GM12874 (cell line): ENCODE measurements at regions not wholly inside any gene's neighbourhood (a gene's known extent, or its start where the extent isn't known, plus 50 kb on each side); places are given as distances from the start of the nearest gene placed in this dataset.

Experiments used
- TF ChIP-seq, protein P1 (sequence below): IDR thresholded peaks from 2 replicates; pipeline ENCODE4 v1.5.1; 2011; ENCODE audit warnings: low read depth, mild to moderate bottlenecking, control low read depth, low read length, moderate library complexity; ENCODE audit not compliant: insufficient read depth

DNA sequence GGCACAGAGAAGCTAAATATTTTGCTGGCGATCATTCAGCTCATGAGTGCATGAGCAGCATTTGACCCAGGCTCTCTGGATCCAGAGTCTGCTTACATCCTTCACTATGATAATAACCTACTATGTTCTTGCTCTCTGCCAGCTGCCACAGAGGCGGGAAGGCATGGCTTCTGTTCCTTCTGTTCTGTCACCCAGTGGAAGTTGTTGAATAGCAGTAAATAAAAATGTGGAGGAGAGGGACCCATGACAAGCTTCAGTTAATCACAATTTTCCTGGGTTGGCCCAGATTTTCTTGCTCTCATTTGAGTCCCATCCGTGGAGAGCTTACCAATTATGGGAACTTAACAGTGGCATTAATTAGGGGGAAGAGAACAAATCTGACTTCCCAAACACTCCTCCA lies 250.1 kb upstream of the NOCT start:
- TF ChIP-seq, protein P1, sequence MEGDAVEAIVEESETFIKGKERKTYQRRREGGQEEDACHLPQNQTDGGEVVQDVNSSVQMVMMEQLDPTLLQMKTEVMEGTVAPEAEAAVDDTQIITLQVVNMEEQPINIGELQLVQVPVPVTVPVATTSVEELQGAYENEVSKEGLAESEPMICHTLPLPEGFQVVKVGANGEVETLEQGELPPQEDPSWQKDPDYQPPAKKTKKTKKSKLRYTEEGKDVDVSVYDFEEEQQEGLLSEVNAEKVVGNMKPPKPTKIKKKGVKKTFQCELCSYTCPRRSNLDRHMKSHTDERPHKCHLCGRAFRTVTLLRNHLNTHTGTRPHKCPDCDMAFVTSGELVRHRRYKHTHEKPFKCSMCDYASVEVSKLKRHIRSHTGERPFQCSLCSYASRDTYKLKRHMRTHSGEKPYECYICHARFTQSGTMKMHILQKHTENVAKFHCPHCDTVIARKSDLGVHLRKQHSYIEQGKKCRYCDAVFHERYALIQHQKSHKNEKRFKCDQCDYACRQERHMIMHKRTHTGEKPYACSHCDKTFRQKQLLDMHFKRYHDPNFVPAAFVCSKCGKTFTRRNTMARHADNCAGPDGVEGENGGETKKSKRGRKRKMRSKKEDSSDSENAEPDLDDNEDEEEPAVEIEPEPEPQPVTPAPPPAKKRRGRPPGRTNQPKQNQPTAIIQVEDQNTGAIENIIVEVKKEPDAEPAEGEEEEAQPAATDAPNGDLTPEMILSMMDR = no peak

DNA sequence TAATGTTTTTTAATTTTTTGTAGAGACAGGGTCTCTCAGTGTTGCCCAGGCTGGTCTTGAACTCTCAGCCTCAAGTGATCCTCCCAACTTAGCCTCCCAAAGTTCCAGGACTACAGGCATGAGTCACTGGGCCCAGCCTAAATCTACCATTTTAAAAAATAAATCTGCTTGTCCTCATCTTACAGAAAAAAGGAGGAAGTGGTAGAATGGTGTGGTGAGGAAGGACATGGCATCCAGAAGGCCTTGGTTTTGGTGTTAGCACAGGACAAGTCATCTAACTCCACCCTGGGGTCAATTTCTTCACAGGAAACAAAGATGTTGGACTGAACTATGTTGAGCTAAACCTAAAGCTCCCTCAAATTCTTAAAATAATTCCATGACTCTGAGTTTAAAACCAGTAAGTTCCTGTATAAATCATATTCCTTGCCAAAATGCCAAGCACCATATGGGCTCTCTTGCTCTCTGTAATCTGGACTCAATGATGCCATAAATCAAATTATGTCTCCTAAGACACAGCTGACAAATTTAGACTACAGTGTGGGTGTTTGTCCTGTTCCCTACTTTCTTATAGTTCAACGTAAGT lies 253.9 kb upstream of the NOCT start:
- TF ChIP-seq, protein P1 = no peak

DNA sequence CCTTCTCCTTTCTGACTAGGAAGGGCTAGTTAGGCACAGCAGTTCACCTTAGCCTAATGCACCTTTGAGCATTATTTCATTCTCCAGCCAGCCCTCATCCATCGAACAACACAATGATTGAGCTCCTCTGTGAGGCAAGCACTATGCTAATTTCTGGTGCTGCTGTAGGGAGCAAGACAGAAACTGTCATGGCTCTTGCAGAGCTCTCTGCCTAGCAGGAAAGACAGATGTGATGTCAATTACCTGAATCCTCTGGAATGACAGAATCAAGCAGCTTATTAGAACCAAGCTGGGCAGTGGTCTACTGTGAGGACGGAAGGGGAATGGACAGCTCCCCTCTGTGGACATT lies 256.1 kb upstream of the NOCT start:
- TF ChIP-seq, protein P1 = no peak

DNA sequence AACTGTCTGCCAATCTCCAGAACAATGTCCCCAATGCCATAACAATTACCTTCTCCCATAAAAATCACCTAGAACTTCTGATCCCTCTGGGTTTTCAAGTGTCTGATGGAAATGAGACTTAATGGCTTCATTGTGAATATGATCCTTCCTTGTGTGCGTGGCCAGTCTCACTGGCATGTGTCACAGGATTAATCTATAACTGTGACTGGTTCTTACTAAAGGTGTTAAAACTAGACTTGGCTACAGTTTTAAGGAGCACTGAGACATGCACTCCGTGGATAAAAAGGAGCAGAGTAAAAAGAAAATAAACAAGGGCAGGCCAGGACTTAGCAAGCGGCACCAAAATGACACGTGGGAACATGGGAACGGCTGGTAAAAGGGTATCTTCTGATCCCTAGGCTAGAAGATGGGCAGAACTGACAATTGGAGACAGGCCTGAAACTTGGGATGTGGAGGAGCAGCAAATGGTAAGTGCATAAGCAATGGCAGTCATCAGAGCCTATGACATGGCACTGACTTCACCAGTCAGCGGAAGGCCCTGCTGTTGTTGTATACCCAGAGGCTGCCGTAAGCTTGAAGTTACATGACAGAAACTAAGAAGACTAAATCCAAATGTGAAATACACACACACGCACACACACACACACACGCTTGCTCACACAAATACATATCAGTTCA lies 256.6 kb upstream of the NOCT start:
- TF ChIP-seq, protein P1 = no peak

DNA sequence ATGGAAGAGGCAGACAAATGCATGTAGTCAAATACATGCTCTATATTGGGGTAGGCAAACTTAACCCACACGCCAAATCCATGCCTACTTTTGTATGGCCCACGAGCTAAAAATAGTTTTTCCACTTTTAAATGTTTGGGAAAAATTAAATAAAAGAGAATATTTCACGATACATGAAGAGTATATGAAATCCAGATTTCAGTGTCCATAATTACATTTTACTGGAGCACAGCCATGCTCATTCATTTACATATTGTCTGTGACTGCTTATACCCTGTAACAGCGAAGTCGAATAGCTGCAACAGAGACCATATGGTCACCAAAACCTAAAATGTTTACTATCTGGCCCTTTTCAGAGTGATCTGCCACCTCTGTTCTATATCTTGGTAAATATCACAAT lies 257.4 kb upstream of the NOCT start:
- TF ChIP-seq, protein P1 = no peak

DNA sequence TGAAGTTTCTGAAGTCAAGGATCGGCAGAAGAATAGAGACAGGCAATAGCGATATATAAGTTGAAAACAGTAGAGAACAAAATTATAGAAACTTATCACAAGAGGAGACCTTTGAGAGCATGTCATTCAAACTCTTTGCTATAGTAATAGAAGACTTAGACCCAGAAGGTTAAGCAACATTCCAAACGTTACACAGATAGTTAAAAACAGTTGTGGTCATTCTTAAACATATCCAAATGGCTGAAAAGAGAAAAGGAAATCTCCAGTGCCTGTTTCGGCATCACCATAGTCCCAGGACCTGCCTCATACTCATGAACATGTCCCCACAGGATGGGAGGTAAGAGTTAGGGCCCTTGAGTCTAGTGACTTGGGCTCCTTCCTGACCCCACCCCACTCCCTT lies 258.1 kb upstream of the NOCT start:
- TF ChIP-seq, protein P1 = no peak

DNA sequence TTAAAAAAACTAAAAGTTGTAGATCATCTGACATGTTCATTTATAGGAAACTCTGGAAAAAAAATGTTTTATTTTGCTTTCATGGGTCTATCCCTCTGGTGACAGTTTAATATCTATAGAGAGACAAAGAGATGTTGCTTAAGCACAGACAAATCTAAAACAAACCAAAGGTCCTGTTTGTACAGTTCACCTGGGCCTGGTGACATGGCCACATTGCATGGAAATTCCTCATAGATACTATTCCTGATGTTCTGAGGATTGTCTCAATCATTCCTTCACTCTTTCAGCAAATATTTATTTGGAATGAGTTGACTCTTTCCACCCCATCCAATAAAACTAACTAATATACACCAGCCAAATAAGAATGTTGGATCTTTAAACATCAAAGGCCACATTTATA lies 259.1 kb upstream of the NOCT start:
- TF ChIP-seq, protein P1 = no peak

DNA sequence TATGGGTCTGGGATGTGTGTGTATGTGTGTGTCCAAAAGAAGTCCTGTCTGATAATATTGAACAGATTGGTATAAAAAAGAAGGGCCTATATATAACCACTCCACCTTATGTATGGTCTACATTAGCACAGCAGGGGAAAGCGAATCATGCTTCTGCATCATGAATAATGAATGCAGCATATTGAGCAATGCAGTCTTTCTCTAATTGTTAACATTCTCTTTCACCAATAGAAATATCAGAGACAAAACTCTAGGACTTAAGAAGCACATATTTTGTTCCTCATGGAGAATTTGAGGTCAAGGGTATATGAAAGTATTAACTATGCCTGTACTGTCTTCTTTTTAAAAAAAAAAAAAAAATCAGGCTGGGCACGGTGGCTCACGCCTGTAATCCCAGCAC lies 264.3 kb upstream of the NOCT start:
- TF ChIP-seq, protein P1 = no peak
